GM19238 (cell line): ENCODE measurements at regions not wholly inside any gene's neighbourhood (a gene's known extent, or its start where the extent isn't known, plus 50 kb on each side); places are given as distances from the start of the nearest gene placed in this dataset.

Experiments used
- DNase-seq: peaks from one replicate; pipeline ENCODE4 v3.0.0; 2011; ENCODE audit warnings: low spot score; ENCODE audit not compliant: insufficient read length

- DNase-seq, result no peak
These were observed 56.5 kb upstream of the SEMA6A start for GRCh38 chr5:116631147-116631546.

GRCh38 chr5:116629168-116629567 is 54.5 kb upstream of the SEMA6A start:
- no peak for DNase-seq

- no peak for DNase-seq
These were observed 52.5 kb upstream of the SEMA6A start for GRCh38 chr5:116626945-116627679.

- no peak for DNase-seq
These were observed 51.7 kb upstream of the SEMA6A start for GRCh38 chr5:116626272-116626723.
